PC-9 (cell line): ENCODE measurements at regions not wholly inside any gene's neighbourhood (a gene's known extent, or its start where the extent isn't known, plus 50 kb on each side); places are given as distances from the start of the nearest gene placed in this dataset.

ENCODE experiments used
- EZH2 ChIP-seq: fragments of 200-600 bp; sonication (generic); IDR thresholded peaks from 2 replicates; pipeline ENCODE4 v1.8.0; 2017; ENCODE audit warnings: antibody characterized with exemption, low read depth
- TF ChIP-seq, protein P1 (sequence below): fragments of 200-600 bp; sonication (generic); conservative IDR thresholded peaks from 2 replicates; pipeline ENCODE4 v1.6.1; 2017; ENCODE audit warnings: mixed run types, antibody characterized with exemption, mild to moderate bottlenecking, moderate library complexity

DNA sequence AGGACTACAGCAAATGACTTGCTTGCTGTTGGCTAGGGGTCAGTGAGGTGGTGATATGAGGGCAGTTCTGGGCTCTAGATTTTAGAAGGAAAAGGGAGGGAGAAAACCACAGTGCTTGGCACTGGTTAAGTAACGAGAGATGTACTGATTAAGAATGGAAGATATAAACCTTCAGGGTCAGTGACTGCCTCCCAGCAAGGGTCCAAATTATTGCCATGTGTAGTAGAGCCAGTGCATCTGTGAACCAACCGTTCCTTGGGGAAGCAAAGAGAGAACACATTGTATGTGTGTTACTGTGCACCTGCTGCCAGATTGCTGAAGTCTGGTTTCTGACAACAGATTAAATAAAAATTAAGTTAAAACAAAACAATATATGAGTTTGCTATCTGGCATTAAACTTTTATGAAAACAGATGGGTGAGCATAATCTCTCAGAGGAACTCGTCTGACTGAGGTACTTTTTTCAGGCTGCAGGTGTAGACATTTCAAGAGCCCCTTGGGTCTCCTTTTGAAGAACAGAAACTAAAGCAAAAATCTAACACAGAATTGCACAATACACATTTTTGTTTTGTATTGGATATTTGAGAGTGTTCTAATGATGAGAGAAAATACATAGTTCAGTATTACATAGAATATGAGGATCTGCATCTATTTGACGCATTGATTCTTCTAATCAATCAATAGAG is 1120.6 kb downstream of the SORCS3 start:
- TF ChIP-seq, protein P1, sequence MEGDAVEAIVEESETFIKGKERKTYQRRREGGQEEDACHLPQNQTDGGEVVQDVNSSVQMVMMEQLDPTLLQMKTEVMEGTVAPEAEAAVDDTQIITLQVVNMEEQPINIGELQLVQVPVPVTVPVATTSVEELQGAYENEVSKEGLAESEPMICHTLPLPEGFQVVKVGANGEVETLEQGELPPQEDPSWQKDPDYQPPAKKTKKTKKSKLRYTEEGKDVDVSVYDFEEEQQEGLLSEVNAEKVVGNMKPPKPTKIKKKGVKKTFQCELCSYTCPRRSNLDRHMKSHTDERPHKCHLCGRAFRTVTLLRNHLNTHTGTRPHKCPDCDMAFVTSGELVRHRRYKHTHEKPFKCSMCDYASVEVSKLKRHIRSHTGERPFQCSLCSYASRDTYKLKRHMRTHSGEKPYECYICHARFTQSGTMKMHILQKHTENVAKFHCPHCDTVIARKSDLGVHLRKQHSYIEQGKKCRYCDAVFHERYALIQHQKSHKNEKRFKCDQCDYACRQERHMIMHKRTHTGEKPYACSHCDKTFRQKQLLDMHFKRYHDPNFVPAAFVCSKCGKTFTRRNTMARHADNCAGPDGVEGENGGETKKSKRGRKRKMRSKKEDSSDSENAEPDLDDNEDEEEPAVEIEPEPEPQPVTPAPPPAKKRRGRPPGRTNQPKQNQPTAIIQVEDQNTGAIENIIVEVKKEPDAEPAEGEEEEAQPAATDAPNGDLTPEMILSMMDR, result no peak
- no peak for TF ChIP-seq EZH2
